ENCODE measurements at regions not wholly inside any gene's neighbourhood (a gene's known extent, or its start where the extent isn't known, plus 50 kb on each side); places are given as distances from the start of the nearest gene placed in this dataset.

- no peak for TF ChIP-seq CTCF (IDR thresholded peaks at IDR 0.05)
- DNase-seq (ENCODE audit: low spot score) (no peak), ATAC-seq (ENCODE audit: low FRiP score) (no peak)
These were observed 120.6 kb upstream of the CD82 start for GRCh38 chr11:44444770-44445321.

- ATAC-seq (ENCODE audit: low FRiP score) (no peak), DNase-seq (ENCODE audit: low spot score) (no peak)
These were observed 119.7 kb upstream of the CD82 start for GRCh38 chr11:44445500-44446365.

GRCh38 chr11:44446366-44446762 lies 119.1 kb upstream of the CD82 start:
- ATAC-seq (ENCODE audit: low FRiP score) (no peak), DNase-seq (ENCODE audit: low spot score) (no peak)
- no peak for TF ChIP-seq CTCF (IDR thresholded peaks at IDR 0.05)

More at GRCh38 chr11:44445500-44446365, 119.7 kb upstream of the CD82 start:
- TF ChIP-seq CTCF (IDR thresholded peaks at IDR 0.05): no peak

- no peak for TF ChIP-seq CTCF (IDR thresholded peaks at IDR 0.05)
- no peak for DNase-seq (ENCODE audit: low spot score)
- no peak for ATAC-seq (ENCODE audit: low FRiP score)
These were observed 118.3 kb upstream of the CD82 start for GRCh38 chr11:44446996-44447771.

- DNase-seq (ENCODE audit: low spot score): no peak
- no peak for TF ChIP-seq CTCF (IDR thresholded peaks at IDR 0.05)
- ATAC-seq (ENCODE audit: low FRiP score): no peak
These were observed 115.0 kb upstream of the CD82 start for GRCh38 chr11:44450295-44450932.

GRCh38 chr11:44451706-44452105 lies 113.8 kb upstream of the CD82 start:
- DNase-seq (ENCODE audit: low spot score): no peak
- no peak for ATAC-seq (ENCODE audit: low FRiP score)
- no peak for TF ChIP-seq CTCF (IDR thresholded peaks at IDR 0.05)

All from omental fat pad (tissue), 3 donors.